Nephron (organoid): ENCODE measurements at regions not wholly inside any gene's neighbourhood (a gene's known extent, or its start where the extent isn't known, plus 50 kb on each side); places are given as distances from the start of the nearest gene placed in this dataset.

Experiments
- H3K27ac Mint-ChIP-seq, 3 experiments: 2 replicates each; pipeline ENCODE4 v1.8.0; 2020; ENCODE audit warnings: mixed read lengths in 3 of 3, mild to moderate bottlenecking in 2 of 3, moderate library complexity in 1 of 3
- H3K27me3 Mint-ChIP-seq: 2 replicates; pipeline ENCODE4 v1.8.0; 2021; ENCODE audit warnings: low read depth, mild to moderate bottlenecking, moderate library complexity, mixed read lengths
- H3K36me3 Mint-ChIP-seq: 2 replicates; pipeline ENCODE4 v1.8.0; 2020; ENCODE audit warnings: low read depth, mixed read lengths
- H3K4me1 Mint-ChIP-seq: 2 replicates; pipeline ENCODE4 v1.8.0; 2020; ENCODE audit warnings: mixed read lengths
- H3K4me3 Mint-ChIP-seq, 3 experiments: 2 replicates each; pipeline ENCODE4 v1.8.0; 2020; ENCODE audit warnings: mild to moderate bottlenecking in 3 of 3, mixed read lengths in 3 of 3, moderate library complexity in 2 of 3
- H3K9me3 Mint-ChIP-seq: 2 replicates; pipeline ENCODE4 v1.8.0; 2020; ENCODE audit warnings: mixed read lengths
- TF ChIP-seq, protein P1 (sequence below), 3 experiments: fragments of 200-600 bp; sonication (generic); IDR thresholded peaks; one replicate each; pipeline ENCODE4 v1.5.0; 2021; ENCODE audit warnings: antibody characterized with exemption in 3 of 3; ENCODE audit not compliant: unreplicated experiment in 3 of 3

DNA sequence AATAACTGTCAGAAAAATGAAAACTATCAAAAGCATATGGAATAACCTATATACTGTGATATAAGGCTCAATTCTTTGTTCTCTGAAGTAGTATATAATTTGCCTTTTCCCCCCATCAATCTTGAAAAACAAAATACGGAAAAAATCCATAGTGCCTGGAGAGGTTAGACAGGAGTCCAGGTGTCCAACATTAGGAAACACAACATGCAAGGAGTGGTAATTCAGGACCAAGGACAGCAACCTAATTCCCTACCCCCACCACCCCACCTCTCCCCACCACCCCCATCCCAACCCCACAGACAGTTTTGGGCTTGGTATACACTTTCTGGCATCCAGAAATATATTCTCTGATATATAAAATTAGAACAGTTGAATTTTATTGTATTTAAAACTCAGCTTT is 55.1 kb upstream of the SLC25A26 start:
- H3K27ac Mint-ChIP-seq, result no peak overlapping the region
- H3K9me3 Mint-ChIP-seq, result peaks cover 4% of the 10 kb centered on the region
- no peak overlapping the region for H3K4me3 Mint-ChIP-seq
- no peaks in the 10 kb centered on the region for H3K4me1 Mint-ChIP-seq
- TF ChIP-seq, protein P1, sequence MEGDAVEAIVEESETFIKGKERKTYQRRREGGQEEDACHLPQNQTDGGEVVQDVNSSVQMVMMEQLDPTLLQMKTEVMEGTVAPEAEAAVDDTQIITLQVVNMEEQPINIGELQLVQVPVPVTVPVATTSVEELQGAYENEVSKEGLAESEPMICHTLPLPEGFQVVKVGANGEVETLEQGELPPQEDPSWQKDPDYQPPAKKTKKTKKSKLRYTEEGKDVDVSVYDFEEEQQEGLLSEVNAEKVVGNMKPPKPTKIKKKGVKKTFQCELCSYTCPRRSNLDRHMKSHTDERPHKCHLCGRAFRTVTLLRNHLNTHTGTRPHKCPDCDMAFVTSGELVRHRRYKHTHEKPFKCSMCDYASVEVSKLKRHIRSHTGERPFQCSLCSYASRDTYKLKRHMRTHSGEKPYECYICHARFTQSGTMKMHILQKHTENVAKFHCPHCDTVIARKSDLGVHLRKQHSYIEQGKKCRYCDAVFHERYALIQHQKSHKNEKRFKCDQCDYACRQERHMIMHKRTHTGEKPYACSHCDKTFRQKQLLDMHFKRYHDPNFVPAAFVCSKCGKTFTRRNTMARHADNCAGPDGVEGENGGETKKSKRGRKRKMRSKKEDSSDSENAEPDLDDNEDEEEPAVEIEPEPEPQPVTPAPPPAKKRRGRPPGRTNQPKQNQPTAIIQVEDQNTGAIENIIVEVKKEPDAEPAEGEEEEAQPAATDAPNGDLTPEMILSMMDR (IDR thresholded peaks at IDR 0.05; ENCODE audit: unreplicated experiment in 3 of 3), result no peak
- peaks cover 8% of the 10 kb centered on the region for H3K27me3 Mint-ChIP-seq
- no peaks in the 10 kb centered on the region for H3K36me3 Mint-ChIP-seq

GRCh38 chr3:66164155-66164554 is 56.6 kb upstream of the SLC25A26 start:
- TF ChIP-seq, protein P1 (IDR thresholded peaks at IDR 0.05; ENCODE audit: unreplicated experiment in 3 of 3), result no peak
- no peak overlapping the region for H3K27ac Mint-ChIP-seq
- H3K36me3 Mint-ChIP-seq, result no peaks in the 10 kb centered on the region
- H3K9me3 Mint-ChIP-seq, result peaks cover 4% of the 10 kb centered on the region
- H3K4me1 Mint-ChIP-seq, result no peaks in the 10 kb centered on the region
- H3K27me3 Mint-ChIP-seq, result peaks cover 8% of the 10 kb centered on the region
- no peak overlapping the region for H3K4me3 Mint-ChIP-seq

DNA sequence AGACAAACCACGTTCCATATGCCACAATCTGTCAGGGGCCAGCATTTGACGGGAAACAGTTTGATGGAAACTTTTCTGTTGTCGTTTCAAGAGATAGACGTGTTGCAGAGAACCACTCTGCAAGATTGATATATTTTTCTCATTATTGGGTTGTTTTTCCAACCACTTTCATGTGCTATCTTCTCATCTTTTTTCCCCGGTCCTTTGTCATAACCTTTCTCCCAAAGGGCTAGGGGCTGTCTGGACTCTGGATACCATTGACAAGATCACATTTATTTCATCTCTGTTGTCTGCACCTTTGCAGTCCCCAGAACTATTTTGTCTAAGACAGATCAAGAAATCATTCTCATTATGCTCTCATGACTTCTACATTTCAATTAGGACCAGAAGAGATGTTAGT is 57.6 kb upstream of the SLC25A26 start:
- Mint-ChIP-seq H3K27me3 (peaks cover 8% of the 10 kb centered on the region), H3K4me3 (no peak overlapping the region), H3K9me3 (peaks cover 4% of the 10 kb centered on the region), H3K36me3 (no peaks in the 10 kb centered on the region), H3K27ac (no peak overlapping the region), H3K4me1 (no peaks in the 10 kb centered on the region)
- TF ChIP-seq, protein P1 (IDR thresholded peaks at IDR 0.05; ENCODE audit: unreplicated experiment in 3 of 3), result no peak

GRCh38 chr3:66162766-66163165 is 58.0 kb upstream of the SLC25A26 start:
- TF ChIP-seq, protein P1 (IDR thresholded peaks at IDR 0.05; ENCODE audit: unreplicated experiment in 3 of 3), result no peak
- Mint-ChIP-seq H3K4me1 (no peaks in the 10 kb centered on the region), H3K36me3 (no peaks in the 10 kb centered on the region), H3K4me3 (no peak overlapping the region), H3K27me3 (peaks cover 8% of the 10 kb centered on the region), H3K27ac (no peak overlapping the region), H3K9me3 (peaks cover 4% of the 10 kb centered on the region)

- Mint-ChIP-seq H3K27ac (no peak overlapping the region), H3K27me3 (peaks cover 5% of the 10 kb centered on the region), H3K36me3 (no peaks in the 10 kb centered on the region), H3K9me3 (peaks cover 4% of the 10 kb centered on the region), H3K4me3 (no peak overlapping the region), H3K4me1 (peaks cover 7% of the 10 kb centered on the region)
- TF ChIP-seq, protein P1 (IDR thresholded peaks at IDR 0.05; ENCODE audit: unreplicated experiment in 3 of 3), result no peak
These were observed 61.7 kb upstream of the SLC25A26 start for GRCh38 chr3:66158933-66159683.

GRCh38 chr3:66154444-66154861 is 66.3 kb upstream of the SLC25A26 start:
- Mint-ChIP-seq H3K27me3 (peaks cover 10% of the 10 kb centered on the region), H3K4me3 (peak overlapping the region in 2 of 3 experiments; percentile 5 to 79), H3K36me3 (no peaks in the 10 kb centered on the region), H3K9me3 (no peaks in the 10 kb centered on the region), H3K4me1 (peaks cover 13% of the 10 kb centered on the region), H3K27ac (peak overlapping the region in 1 of 3 experiments; percentile 69)
- TF ChIP-seq, protein P1 (IDR thresholded peaks at IDR 0.05; ENCODE audit: unreplicated experiment in 3 of 3), result no peak
